GM13977 (cell line): ENCODE measurements at regions not wholly inside any gene's neighbourhood (a gene's known extent, or its start where the extent isn't known, plus 50 kb on each side); places are given as distances from the start of the nearest gene placed in this dataset.

ENCODE experiments used
- DNase-seq: peaks from one replicate; pipeline ENCODE4 v3.0.0; 2012; ENCODE audit warnings: low spot score
- in situ Hi-C: fragments of 300-500 bp; cut with MboI; formaldehyde crosslinking; loops from one replicate; pipeline ENCODE4 v1.12.0; 2022; ENCODE audit warnings: low sequenced_read_pairs, low pct_unique_long_range_greater_than_20kb, mixed read lengths, inconsistent platforms; ENCODE audit not compliant: unreplicated experiment
- TF ChIP-seq, protein P1 (sequence below): IDR thresholded peaks from 2 replicates; pipeline ENCODE4 v1.5.1; 2012; ENCODE audit warnings: mild to moderate bottlenecking, control low read depth; ENCODE audit not compliant: insufficient read depth; ENCODE audit errors: extremely low read depth, missing control alignments

DNA sequence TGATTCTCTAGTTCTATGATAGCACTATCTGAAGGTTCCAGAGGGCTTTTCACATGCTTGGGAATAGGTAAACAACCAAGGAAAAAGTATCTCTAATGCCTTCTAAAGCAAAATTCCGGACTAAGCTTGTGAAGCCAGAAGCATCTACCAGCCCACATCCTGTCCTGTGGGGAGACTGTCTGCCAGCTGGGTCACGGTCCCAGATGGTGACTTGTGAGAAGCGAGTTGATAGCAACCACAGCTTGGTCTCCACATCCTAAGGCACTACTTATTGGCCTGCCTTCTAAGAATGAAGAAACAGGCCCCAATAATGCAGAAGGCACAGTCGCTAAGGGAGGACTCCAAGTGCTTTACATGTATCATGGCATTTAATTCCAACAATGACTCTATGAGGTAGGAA is 184.1 kb upstream of the ADRA1B start:
- no peak for DNase-seq
- in situ Hi-C loops = no loop called here
- TF ChIP-seq, protein P1, sequence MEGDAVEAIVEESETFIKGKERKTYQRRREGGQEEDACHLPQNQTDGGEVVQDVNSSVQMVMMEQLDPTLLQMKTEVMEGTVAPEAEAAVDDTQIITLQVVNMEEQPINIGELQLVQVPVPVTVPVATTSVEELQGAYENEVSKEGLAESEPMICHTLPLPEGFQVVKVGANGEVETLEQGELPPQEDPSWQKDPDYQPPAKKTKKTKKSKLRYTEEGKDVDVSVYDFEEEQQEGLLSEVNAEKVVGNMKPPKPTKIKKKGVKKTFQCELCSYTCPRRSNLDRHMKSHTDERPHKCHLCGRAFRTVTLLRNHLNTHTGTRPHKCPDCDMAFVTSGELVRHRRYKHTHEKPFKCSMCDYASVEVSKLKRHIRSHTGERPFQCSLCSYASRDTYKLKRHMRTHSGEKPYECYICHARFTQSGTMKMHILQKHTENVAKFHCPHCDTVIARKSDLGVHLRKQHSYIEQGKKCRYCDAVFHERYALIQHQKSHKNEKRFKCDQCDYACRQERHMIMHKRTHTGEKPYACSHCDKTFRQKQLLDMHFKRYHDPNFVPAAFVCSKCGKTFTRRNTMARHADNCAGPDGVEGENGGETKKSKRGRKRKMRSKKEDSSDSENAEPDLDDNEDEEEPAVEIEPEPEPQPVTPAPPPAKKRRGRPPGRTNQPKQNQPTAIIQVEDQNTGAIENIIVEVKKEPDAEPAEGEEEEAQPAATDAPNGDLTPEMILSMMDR = no peak

DNA sequence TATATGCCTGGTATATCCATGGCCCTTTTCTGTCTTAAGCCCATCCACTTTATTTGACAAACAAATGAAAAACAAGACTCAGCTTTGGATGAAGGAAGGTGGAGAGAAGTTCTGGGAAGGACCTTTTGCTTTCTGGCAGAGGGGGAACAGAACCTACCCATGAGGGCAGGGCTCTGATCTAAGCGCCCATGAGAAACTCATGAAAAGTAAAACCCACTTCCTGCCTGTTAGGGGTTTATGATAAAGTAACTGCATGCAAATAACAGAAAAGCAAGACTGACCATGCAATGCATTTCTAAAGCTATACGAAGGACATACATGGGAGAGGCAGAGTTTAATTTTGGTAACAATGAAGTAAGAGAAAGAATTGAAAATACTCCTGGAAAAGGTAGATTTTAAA is 181.9 kb upstream of the ADRA1B start:
- no peak for DNase-seq
- in situ Hi-C loops = no loop called here
- TF ChIP-seq, protein P1 = no peak

DNA sequence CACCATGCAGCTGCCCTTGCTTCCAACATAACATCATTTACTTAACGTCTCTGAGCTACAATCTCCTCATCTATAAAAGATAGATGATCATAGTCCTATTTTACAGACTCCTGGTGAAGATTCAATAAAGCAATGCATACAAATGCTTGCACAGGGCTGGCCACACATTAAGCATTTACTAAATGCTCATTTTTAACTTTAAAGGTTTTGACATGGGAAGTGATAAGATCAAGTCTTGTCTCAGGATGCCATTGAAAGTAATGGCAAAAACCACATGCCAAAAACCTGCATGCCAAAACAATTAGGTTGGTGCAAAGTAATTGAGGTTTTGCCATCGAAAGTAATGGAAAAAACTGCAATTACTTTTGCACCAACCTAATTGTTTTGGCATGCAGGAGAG is 181.2 kb upstream of the ADRA1B start:
- DNase-seq = no peak
- in situ Hi-C loops = no loop called here
- TF ChIP-seq, protein P1 = no peak

DNA sequence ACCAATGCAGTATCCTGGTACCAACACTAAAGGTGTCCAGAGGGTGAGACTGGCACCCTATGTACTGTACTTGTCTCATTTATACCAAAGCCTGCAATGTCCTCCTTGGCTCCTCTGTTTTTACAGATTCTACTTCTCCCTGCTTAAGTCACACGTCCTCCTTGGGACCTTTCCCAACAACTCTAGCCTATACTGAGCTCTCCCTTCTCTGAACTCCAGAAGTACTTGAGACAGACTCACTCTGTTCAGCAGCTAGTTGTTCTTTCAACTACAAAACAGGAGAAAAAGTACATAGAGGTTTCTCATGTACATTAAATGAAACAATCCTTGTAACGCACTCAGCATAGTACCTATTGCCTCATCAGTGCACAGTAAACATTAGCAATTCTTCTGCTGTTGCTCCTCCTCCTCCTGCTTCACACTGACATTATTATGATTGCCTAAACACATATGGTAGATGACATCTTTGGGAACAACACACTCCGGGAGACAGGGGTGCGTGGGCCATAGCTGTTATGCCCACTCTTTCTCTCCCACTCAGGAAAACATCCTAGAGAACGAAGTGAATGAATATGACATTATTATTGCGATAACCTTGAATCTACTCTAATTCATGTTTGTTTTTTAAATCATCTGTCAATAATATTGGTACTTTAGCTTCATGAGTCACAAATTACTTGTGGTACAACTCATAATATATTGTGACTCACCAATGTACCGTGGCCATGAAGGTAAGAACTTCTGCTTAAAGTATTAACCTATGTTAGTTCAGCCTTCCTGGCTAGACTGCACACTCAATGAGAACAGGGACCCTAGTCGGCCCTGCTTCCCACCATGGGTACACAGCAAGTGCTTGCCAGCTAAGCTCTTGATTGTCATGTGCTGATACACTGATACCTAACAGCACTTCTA is 180.3 kb upstream of the ADRA1B start:
- TF ChIP-seq, protein P1 = no peak
- in situ Hi-C loops = no loop called here
- DNase-seq = no peak

DNA sequence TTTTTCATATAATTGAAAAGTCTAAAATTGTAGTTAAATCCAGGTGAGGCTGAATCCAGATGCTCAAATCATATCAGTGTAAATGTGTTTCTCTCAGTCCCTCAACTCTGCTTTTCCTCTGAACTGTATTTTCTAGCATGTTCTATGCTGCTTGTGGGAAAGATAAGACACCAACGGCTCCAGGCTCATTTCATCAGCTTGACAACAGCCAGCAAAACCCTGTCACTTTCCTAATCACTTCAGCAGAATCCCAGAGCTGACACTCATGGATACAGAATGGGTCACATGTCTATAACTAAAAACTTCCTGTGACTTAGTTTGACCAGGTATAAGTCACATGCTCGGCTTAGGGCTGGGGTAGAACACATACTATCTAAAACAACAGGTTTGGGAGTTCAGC is 179.4 kb upstream of the ADRA1B start:
- in situ Hi-C loops = no loop called here
- no peak for DNase-seq
- TF ChIP-seq, protein P1 = no peak

DNA sequence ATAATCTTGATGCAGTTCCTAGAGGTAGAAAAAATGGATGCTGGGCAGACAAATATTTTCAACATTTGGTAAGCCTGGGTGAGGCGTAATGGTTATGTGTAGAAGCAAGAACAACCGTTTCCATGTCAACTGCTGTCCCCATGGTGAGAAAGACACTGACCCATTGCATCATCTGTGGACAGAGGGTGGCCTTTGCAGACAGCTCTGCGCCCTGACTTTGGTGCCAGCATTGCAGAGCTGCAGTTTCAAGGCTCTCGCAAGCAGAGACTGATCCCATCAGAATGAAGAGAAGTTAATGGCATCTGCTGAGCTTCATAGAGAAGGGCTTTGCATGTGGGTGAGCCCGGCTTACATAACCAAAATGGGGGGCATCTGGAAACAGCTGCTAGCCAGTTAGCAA is 179.0 kb upstream of the ADRA1B start:
- in situ Hi-C loops = no loop called here
- no peak for DNase-seq
- TF ChIP-seq, protein P1 = no peak
